Neural cell (in vitro differentiated cells): ENCODE measurements at regions not wholly inside any gene's neighbourhood (a gene's known extent, or its start where the extent isn't known, plus 50 kb on each side); places are given as distances from the start of the nearest gene placed in this dataset.

Experiments used
- H2AFZ ChIP-seq: fragments of 200-600, 300-800 bp; sonication (generic), shearing (Covaris generic); 2 replicates; pipeline ENCODE4 v1.6.0; 2014; ENCODE audit warnings: low read depth, mild to moderate bottlenecking, antibody characterized with exemption, low read length, moderate library complexity
- H3F3A ChIP-seq: fragments of 200-600 bp; shearing (Covaris generic); 2 replicates; pipeline ENCODE4 v1.6.1; 2016; ENCODE audit warnings: mild to moderate bottlenecking, moderate library complexity, mixed read lengths, antibody characterized with exemption, low read length; ENCODE audit not compliant: insufficient read depth, poor library complexity, severe bottlenecking
- H3K27ac ChIP-seq: fragments of 200-600, 300-800 bp; sonication (generic), shearing (Covaris generic); 2 replicates; pipeline ENCODE4 v1.5.1; 2014; ENCODE audit warnings: mild to moderate bottlenecking, low read length, moderate library complexity
- H3K27me3 ChIP-seq: fragments of 300-800, 200-600 bp; sonication (generic), shearing (Covaris generic); 2 replicates; pipeline ENCODE4 v1.6.0; 2014; ENCODE audit warnings: mild to moderate bottlenecking, low read depth, low read length, moderate library complexity; ENCODE audit not compliant: insufficient read depth
- H3K36me3 ChIP-seq: fragments of 300-800, 200-600 bp; sonication (generic), shearing (Covaris generic); 2 replicates; pipeline ENCODE4 v1.5.1; 2014; ENCODE audit warnings: mild to moderate bottlenecking, antibody characterized with exemption, low read length, moderate library complexity; ENCODE audit not compliant: insufficient read depth
- H3K4me2 ChIP-seq: fragments of 300-800, 200-600 bp; sonication (generic), shearing (Covaris generic); 2 replicates; pipeline ENCODE4 v1.6.0; 2014; ENCODE audit warnings: mild to moderate bottlenecking, low read length
- H3K4me3 ChIP-seq: fragments of 300-800, 200-600 bp; sonication (generic), shearing (Covaris generic); 2 replicates; pipeline ENCODE4 v1.5.1; 2014; ENCODE audit warnings: mild to moderate bottlenecking, low read length, moderate library complexity
- H3K79me2 ChIP-seq: fragments of 200-600 bp; shearing (Covaris generic); replicated peaks from 2 replicates; pipeline ENCODE4 v1.6.0; 2014; ENCODE audit warnings: mild to moderate bottlenecking, low read length, moderate library complexity; ENCODE audit not compliant: insufficient read depth
- H3K9ac ChIP-seq: fragments of 300-800, 200-600 bp; sonication (generic), shearing (Covaris generic); 2 replicates; pipeline ENCODE4 v1.6.1; 2016; ENCODE audit warnings: mild to moderate bottlenecking, low read length, mixed read lengths
- H3K9me2 ChIP-seq: fragments of 200-600 bp; shearing (Covaris generic); 2 replicates; pipeline ENCODE4 v1.6.1; 2016; ENCODE audit warnings: mild to moderate bottlenecking, low read length, mixed read lengths; ENCODE audit not compliant: insufficient read depth
- H3K9me3 ChIP-seq: fragments of 200-600, 300-800 bp; sonication (generic), shearing (Covaris generic); 2 replicates; pipeline ENCODE4 v1.6.1; 2016; ENCODE audit warnings: mild to moderate bottlenecking, mixed run types, low read length, moderate library complexity, mixed read lengths
- H4K20me1 ChIP-seq: fragments of 200-600 bp; shearing (Covaris generic); 2 replicates; pipeline ENCODE4 v1.6.1; 2016; ENCODE audit warnings: mild to moderate bottlenecking, mixed run types; ENCODE audit not compliant: insufficient read depth
- CTCF ChIP-seq: fragments of 450-650 bp; IDR thresholded peaks from 2 replicates; pipeline ENCODE4 v1.5.1; 2014; ENCODE audit warnings: antibody characterized with exemption, mild to moderate bottlenecking, moderate library complexity; ENCODE audit not compliant: poor library complexity, severe bottlenecking
- EP300 ChIP-seq: fragments of 450-650 bp; conservative IDR thresholded peaks from 2 replicates; pipeline ENCODE4 v1.6.1; 2014; ENCODE audit warnings: antibody characterized with exemption, mild to moderate bottlenecking, moderate library complexity; ENCODE audit not compliant: poor library complexity, severe bottlenecking
- EZH2 ChIP-seq: fragments of 200-600, 300-800 bp; shearing (Covaris generic), sonication (generic); IDR thresholded peaks from 2 replicates; pipeline ENCODE4 v1.6.1; 2014; ENCODE audit warnings: antibody characterized with exemption, low read length, borderline replicate concordance, mild to moderate bottlenecking; ENCODE audit not compliant: insufficient read depth, poor library complexity, severe bottlenecking
- MXI1 ChIP-seq: fragments of 450-650 bp; conservative IDR thresholded peaks from 2 replicates; pipeline ENCODE4 v1.6.1; 2014; ENCODE audit warnings: antibody characterized with exemption, mild to moderate bottlenecking; ENCODE audit not compliant: poor library complexity, severe bottlenecking
- POLR2AphosphoS5 ChIP-seq: IDR thresholded peaks from 2 replicates; pipeline ENCODE4 v1.6.1; 2012
- RAD21 ChIP-seq: fragments of 450-650 bp; conservative IDR thresholded peaks from 2 replicates; pipeline ENCODE4 v1.6.1; 2014; ENCODE audit warnings: antibody characterized with exemption, mild to moderate bottlenecking, moderate library complexity
- REST ChIP-seq: IDR thresholded peaks from 2 replicates; pipeline ENCODE4 v1.6.1; 2012; ENCODE audit warnings: borderline replicate concordance
- SMC3 ChIP-seq: fragments of 450-650 bp; conservative IDR thresholded peaks from 2 replicates; pipeline ENCODE4 v1.6.1; 2014; ENCODE audit warnings: antibody characterized with exemption, mild to moderate bottlenecking, moderate library complexity; ENCODE audit not compliant: poor library complexity
- TAF1 ChIP-seq: IDR thresholded peaks from 2 replicates; pipeline ENCODE4 v1.6.1; 2012; ENCODE audit warnings: low read depth

GRCh38 chr5:108505608-108506007 lies 123.7 kb upstream of the FBXL17 start:
- H3K9me3 ChIP-seq: no peaks in the 10 kb centered on the region
- H3K27me3 ChIP-seq: no peaks in the 10 kb centered on the region
- no peak overlapping the region for H3K9ac ChIP-seq
- H3F3A ChIP-seq: no peaks in the 10 kb centered on the region
- H3K4me2 ChIP-seq: no peak overlapping the region
- H3K36me3 ChIP-seq: no peaks in the 10 kb centered on the region
- H4K20me1 ChIP-seq: no peaks in the 10 kb centered on the region
- no peak overlapping the region for H3K4me3 ChIP-seq
- no peak overlapping the region for H3K27ac ChIP-seq
- no peaks in the 10 kb centered on the region for H3K9me2 ChIP-seq
- TF ChIP-seq TAF1 (no peak), CTCF (no peak), SMC3 (no peak), MXI1 (no peak), RAD21 (no peak), EZH2 (no peak), POLR2AphosphoS5 (no peak), EP300 (no peak), REST (no peak)
- no peak overlapping the region for H2AFZ ChIP-seq
- no peaks in the 10 kb centered on the region for H3K79me2 ChIP-seq

- H3K27me3 ChIP-seq: no peaks in the 10 kb centered on the region
- no peaks in the 10 kb centered on the region for H3K9me2 ChIP-seq
- no peaks in the 10 kb centered on the region for H3K79me2 ChIP-seq
- no peak for TF ChIP-seq EP300
- no peak for TF ChIP-seq CTCF
- no peak for TF ChIP-seq POLR2AphosphoS5
- no peak for TF ChIP-seq SMC3
- no peak for TF ChIP-seq EZH2
- TF ChIP-seq RAD21: no peak
- no peak overlapping the region for H3K4me2 ChIP-seq
- H3K9me3 ChIP-seq: no peaks in the 10 kb centered on the region
- H3K36me3 ChIP-seq: no peaks in the 10 kb centered on the region
- no peak overlapping the region for H3K9ac ChIP-seq
- H3K27ac ChIP-seq: no peak overlapping the region
- no peak overlapping the region for H3K4me3 ChIP-seq
- no peaks in the 10 kb centered on the region for H4K20me1 ChIP-seq
- H2AFZ ChIP-seq: no peak overlapping the region
- no peaks in the 10 kb centered on the region for H3F3A ChIP-seq
Observed at GRCh38 chr5:108504974-108505373, 123.1 kb upstream of the FBXL17 start.
